ENCODE measurements at regions not wholly inside any gene's neighbourhood (a gene's known extent, or its start where the extent isn't known, plus 50 kb on each side); places are given as distances from the start of the nearest gene placed in this dataset.

- no peak for FAIRE-seq
- WGBS (ENCODE audit: missing lambda C conversion rate) = 55% methylated on average over 6 of the region's 6 CpGs
- no peak for TF ChIP-seq MAX (IDR thresholded peaks at IDR 0.05)
- TF ChIP-seq RARB (CRISPR knock-in tag; IDR thresholded peaks at IDR 0.05) = no peak
- no peak for ATAC-seq
- no peak overlapping the region for H3K4me2 ChIP-seq
- ChIA-PET POLR2A (no interaction called here), CTCF (interaction anchor here (0.8 to 1.0 kb wide), 2 partner anchors 9 to 85 kb away, joined by 3 read pairs; no protein-coding TSS in a partner anchor)
- H3K4me1 ChIP-seq = no peaks in the 10 kb centered on the region
- DNase-seq (ENCODE audit: low read depth in 1 of 2, low spot score in 1 of 2) = no peak
- H3K27ac ChIP-seq = no peak overlapping the region
- H3K4me3 ChIP-seq = no peak overlapping the region
- 0 out of 3 replicates have a peak, but pooled peaks cover 9% of the 10 kb centered on the region for H3K9me3 ChIP-seq
These were observed 160.0 kb downstream of the SMIM20 start for GRCh38 chr4:26073886-26074560.

- H3K9me3 ChIP-seq = 0 out of 3 replicates have a peak, but pooled peaks cover 9% of the 10 kb centered on the region
- H3K4me1 ChIP-seq = no peaks in the 10 kb centered on the region
- no peak for DNase-seq (ENCODE audit: low read depth in 1 of 2, low spot score in 1 of 2)
- ChIA-PET CTCF (interaction anchor here (0.7 to 1.0 kb wide), 3 partner anchors 8 to 255 kb away, joined by 3 to 4 read pairs (median 3); no protein-coding TSS in a partner anchor), POLR2A (no interaction called here)
- FAIRE-seq = no peak
- H3K27ac ChIP-seq = no peak overlapping the region
- ATAC-seq = no peak
- no peak for TF ChIP-seq RNF2 (IDR thresholded peaks at IDR 0.05; ENCODE audit: borderline replicate concordance, low read depth)
- no peak for TF ChIP-seq NR3C1 (IDR thresholded peaks at IDR 0.05)
- TF ChIP-seq FOSB (CRISPR knock-in tag; IDR thresholded peaks at IDR 0.05) = no peak
- TF ChIP-seq RAD21 (conservative IDR thresholded peaks at IDR 0.05 in 1 of 2, IDR thresholded peaks at IDR 0.05 in 1 of 2) = no peak
- no peak for TF ChIP-seq MAZ (IDR thresholded peaks at IDR 0.05; ENCODE audit: borderline replicate concordance, low read depth, low read length)
- no peak for TF ChIP-seq RARB (CRISPR knock-in tag; IDR thresholded peaks at IDR 0.05)
- no peak for TF ChIP-seq FOXS1 (CRISPR knock-in tag; IDR thresholded peaks at IDR 0.05)
- TF ChIP-seq CTCF (IDR thresholded peaks at IDR 0.05) = no peak
- no peak for TF ChIP-seq USF2 (IDR thresholded peaks at IDR 0.05)
- no peak for TF ChIP-seq NPAS2 (CRISPR knock-in tag; IDR thresholded peaks at IDR 0.05; ENCODE audit: borderline replicate concordance)
- TF ChIP-seq POLR2A (IDR thresholded peaks at IDR 0.05; ENCODE audit: low read length) = no peak
- no peak overlapping the region for H3K4me3 ChIP-seq
- WGBS (ENCODE audit: missing lambda C conversion rate) = 51% methylated on average over 8 of the region's 8 CpGs
- no peak overlapping the region for H3K4me2 ChIP-seq
These were observed 160.9 kb downstream of the SMIM20 start for GRCh38 chr4:26074712-26075430.

- FAIRE-seq (no peak), DNase-seq (ENCODE audit: low read depth in 1 of 2, low spot score in 1 of 2) (no peak), ATAC-seq (no peak)
- Histone ChIP-seq H3K9me3 (0 out of 3 replicates have a peak, but pooled peaks cover 9% of the 10 kb centered on the region), H3K4me2 (no peak overlapping the region), H3K4me1 (no peaks in the 10 kb centered on the region), H3K27ac (no peak overlapping the region), H3K4me3 (no peak overlapping the region)
- WGBS (ENCODE audit: missing lambda C conversion rate) = 0% methylated on average over 1 of the region's 1 CpG
- CTCF ChIA-PET = no interaction called here
- POLR2A ChIA-PET = no interaction called here
- TF ChIP-seq SMC3 (IDR thresholded peaks at IDR 0.05) = no peak
- no peak for TF ChIP-seq RARB (CRISPR knock-in tag; IDR thresholded peaks at IDR 0.05)
- no peak for TF ChIP-seq CTCF (IDR thresholded peaks at IDR 0.05)
- TF ChIP-seq MAFK (IDR thresholded peaks at IDR 0.05; ENCODE audit: partially characterized antibody) = no peak
- TF ChIP-seq HOXA7 (CRISPR knock-in tag; IDR thresholded peaks at IDR 0.05) = no peak
- no peak for TF ChIP-seq CHD4 (IDR thresholded peaks at IDR 0.05; ENCODE audit: borderline replicate concordance)
- no peak for TF ChIP-seq PHF8 (IDR thresholded peaks at IDR 0.05; ENCODE audit: borderline replicate concordance, low read depth)
- TF ChIP-seq BCL3 (IDR thresholded peaks at IDR 0.05) = no peak
These were observed 161.6 kb downstream of the SMIM20 start for GRCh38 chr4:26075583-26075982.
